ENCODE measurements at regions not wholly inside any gene's neighbourhood (a gene's known extent, or its start where the extent isn't known, plus 50 kb on each side); places are given as distances from the start of the nearest gene placed in this dataset.

GRCh38 chr3:152540120-152540519 lies 271.4 kb downstream of the MBNL1 start:
- TF ChIP-seq FOXA1 (IDR thresholded peaks at IDR 0.05; ENCODE audit: borderline replicate concordance) = no peak
- no peak for TF ChIP-seq TAF1 (IDR thresholded peaks at IDR 0.05; ENCODE audit: control insufficient read depth, extremely low read depth, insufficient read depth, low read length, severe bottlenecking)
- no peak for TF ChIP-seq CTCF (IDR thresholded peaks at IDR 0.05 in 2 of 3, conservative IDR thresholded peaks at IDR 0.05 in 1 of 3; ENCODE audit: insufficient read depth in 2 of 3, low read depth in 1 of 3, low read length in 3 of 3)
- no peak for TF ChIP-seq ZNF324 (CRISPR knock-in tag; IDR thresholded peaks at IDR 0.05)
- TF ChIP-seq SMC3 (conservative IDR thresholded peaks at IDR 0.05; ENCODE audit: insufficient read depth, low read depth, low read length) = no peak
- TF ChIP-seq SREBF2 (CRISPR knock-in tag; IDR thresholded peaks at IDR 0.05) = no peak
- no peak for TF ChIP-seq NR2C2 (CRISPR knock-in tag; IDR thresholded peaks at IDR 0.05)
- TF ChIP-seq NR2C2 (tag; IDR thresholded peaks at IDR 0.05) = no peak
- TF ChIP-seq NCOA1 (IDR thresholded peaks at IDR 0.05; ENCODE audit: low read depth) = no peak
- TF ChIP-seq BRF1 (IDR thresholded peaks at IDR 0.05; ENCODE audit: borderline replicate concordance, extremely low read depth, insufficient read length) = no peak
- TF ChIP-seq CEBPB (tag; IDR thresholded peaks at IDR 0.05) = no peak
- no peak for TF ChIP-seq PRDM10 (IDR thresholded peaks at IDR 0.05; ENCODE audit: partially characterized antibody)
- no peak for TF ChIP-seq ZNF511 (CRISPR knock-in tag; IDR thresholded peaks at IDR 0.05)

All from K562 (cell line).